GM04504 (cell line): ENCODE measurements at regions not wholly inside any gene's neighbourhood (a gene's known extent, or its start where the extent isn't known, plus 50 kb on each side); places are given as distances from the start of the nearest gene placed in this dataset.
"Not testable (repeated sequence)": the region's sequence is repeated elsewhere in the genome, so short reads cannot be mapped to it uniquely, and the experiment has no call there.

Experiments
- DNase-seq: peaks from one replicate; pipeline ENCODE4 v3.0.0-alpha.2; 2012; ENCODE audit warnings: low read depth

- no peak for DNase-seq
Measured at GRCh38 chr6:102902471-102902870, 1509.0 kb downstream of the GRIK2 start.

DNA sequence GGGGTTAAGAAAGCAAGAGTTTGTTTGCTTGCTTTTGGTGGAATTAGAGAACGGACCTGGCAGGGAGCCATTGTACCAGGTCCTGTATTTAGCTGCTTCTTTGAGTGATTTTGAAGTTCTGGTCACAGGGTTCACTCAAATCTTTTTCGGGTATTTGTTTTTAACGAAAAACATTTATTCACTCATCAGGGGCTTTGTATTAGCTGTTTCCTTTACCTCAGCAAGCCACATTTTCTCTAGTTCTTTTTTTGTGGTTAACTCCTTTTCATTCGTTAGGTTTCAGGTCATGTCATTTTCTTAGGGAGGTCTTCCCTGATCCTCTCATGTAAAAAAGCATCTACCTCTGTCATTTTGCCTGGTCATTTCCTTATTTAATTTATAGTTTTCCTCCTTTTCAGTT is 1502.2 kb downstream of the GRIK2 start:
- no peak for DNase-seq

- DNase-seq = no peak
Measured at GRCh38 chr6:102885165-102885564, 1491.7 kb downstream of the GRIK2 start.

GRCh38 chr6:102853249-102853955 is 1459.9 kb downstream of the GRIK2 start:
- no peak for DNase-seq

- no peak for DNase-seq
Measured at GRCh38 chr6:102848796-102849195, 1455.3 kb downstream of the GRIK2 start.

DNA sequence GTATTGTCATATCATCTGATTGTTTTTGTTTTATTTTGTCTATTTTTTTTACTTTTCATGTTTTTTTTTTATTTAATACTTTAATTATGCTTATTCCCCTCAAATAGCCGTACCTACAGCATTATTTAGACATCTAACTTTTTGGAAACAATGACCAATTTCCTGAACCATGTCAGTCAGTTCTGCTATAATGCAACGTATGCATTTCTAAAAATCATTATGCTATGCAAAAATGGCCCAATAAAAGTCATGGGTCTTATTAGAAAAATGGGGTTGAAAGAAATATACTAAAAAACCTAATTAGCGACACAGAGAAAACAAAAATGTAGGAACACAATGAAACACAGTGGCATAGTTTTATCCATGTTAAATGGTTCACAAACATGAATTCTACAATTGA is 1454.7 kb downstream of the GRIK2 start:
- no peak for DNase-seq

DNA sequence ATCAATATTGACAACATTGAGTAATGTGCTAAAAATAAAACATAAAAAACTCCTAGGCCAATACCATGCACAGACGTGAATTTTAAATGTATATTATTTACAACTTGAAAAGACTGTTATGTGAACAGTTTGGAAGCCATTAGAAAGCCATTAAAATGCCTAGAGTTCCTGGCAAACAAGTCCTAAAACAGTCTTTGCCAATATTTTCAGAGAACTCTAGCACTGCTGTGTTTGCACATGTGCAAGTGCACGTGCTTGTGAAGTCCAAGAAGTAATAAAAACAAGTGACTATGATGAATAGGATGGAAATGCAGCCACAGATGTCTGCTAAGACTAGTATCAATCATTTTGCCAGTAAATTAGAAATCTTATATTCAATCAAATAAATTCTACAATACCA is 1447.6 kb downstream of the GRIK2 start:
- DNase-seq = no peak

DNA sequence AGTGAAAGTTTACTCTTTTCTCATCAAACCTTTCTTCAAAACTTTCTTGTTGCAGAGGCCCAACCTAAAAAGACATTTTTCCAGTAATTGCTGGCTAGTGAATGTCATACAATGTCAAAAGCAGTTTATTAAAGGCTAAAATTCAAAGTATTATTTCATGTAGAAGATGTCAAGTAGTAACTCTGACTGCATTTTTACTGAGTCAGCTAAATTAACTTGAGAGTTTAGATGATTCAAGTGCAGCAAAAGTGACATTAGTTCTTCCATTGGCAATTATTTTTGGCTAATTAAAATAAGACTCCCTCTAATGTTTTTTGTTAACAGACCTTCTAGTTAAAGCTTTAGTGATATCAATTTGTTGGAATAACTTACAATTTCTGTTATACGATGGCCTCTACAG is 1438.5 kb downstream of the GRIK2 start:
- no peak for DNase-seq

GRCh38 chr6:102820098-102820497 is 1426.6 kb downstream of the GRIK2 start:
- DNase-seq = no peak

GRCh38 chr6:102815207-102815606 is 1421.7 kb downstream of the GRIK2 start:
- DNase-seq = no peak

- DNase-seq = no peak
Measured at GRCh38 chr6:102813489-102814275, 1420.2 kb downstream of the GRIK2 start.

- DNase-seq = no peak
Measured at GRCh38 chr6:102812242-102812641, 1418.7 kb downstream of the GRIK2 start.

DNA sequence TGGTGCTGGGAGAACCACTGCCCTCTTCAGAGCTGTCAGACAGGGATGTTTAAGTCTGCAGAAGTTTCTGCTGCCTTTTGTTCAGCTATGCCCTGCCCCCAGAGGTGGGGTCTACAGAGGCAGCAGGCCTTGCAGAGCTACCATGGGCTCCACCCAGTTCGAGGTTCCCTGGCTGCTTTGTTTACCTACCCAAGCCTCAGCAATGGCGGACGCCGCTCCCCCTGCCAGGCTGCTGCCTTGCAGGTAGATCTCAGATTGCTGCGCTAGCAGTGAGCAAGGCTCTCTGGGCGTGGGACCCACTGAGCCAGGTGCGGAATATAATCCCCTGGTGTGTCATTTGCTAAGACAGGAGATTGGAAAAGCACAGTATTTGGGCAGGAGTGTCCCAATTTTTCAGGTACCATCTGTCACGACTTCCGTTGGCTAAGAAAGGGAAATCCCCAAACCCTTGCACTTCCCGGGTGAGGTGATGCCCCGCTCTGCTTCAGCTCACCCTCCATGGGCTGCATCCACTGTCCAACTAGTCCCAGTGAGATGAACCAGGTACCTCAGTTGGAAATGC is 1415.5 kb downstream of the GRIK2 start:
- DNase-seq = not testable (repeated sequence)

DNA sequence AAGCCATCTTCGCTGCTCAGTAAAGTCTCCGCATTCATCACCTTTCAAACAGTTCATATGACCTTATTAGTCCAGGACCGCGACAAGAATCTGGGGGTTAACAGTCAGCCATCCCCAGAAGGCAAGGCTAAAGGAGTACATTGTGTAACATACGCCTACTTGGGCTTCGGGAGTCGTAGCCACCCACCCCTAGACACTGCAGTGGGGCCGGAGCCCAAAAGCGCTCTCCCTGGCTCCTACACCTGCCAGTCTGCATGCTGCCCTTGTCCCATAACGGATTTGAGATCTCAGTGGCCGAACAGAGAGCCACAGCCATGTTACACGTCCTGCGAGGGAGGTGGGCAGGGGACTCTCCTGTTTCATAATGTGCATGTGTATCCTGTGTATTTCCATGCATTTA is 1405.5 kb downstream of the GRIK2 start:
- no peak for DNase-seq

GRCh38 chr6:102798636-102799035 is 1405.1 kb downstream of the GRIK2 start:
- no peak for DNase-seq

DNA sequence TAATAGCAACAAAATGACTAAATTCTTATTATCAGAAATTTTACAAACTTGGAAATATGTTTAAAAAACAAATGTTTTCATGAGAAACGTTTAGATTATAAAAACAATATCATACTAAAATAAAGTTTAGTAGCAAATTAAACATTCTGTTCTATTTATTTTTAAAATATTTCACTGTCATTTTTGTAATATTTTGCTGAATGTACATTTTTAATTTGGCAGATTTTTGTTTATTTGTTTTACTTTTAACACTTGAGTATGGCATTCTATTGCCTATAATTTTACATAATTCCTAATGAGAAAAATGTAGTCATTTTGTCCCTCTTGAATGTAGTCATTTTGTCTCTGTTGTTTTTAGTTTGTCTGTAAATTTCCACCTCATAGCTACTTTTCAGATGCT is 1400.2 kb downstream of the GRIK2 start:
- no peak for DNase-seq

- DNase-seq = no peak
Measured at GRCh38 chr6:102774326-102774725, 1380.8 kb downstream of the GRIK2 start.

GRCh38 chr6:102773636-102774035 is 1380.1 kb downstream of the GRIK2 start:
- DNase-seq = no peak

DNA sequence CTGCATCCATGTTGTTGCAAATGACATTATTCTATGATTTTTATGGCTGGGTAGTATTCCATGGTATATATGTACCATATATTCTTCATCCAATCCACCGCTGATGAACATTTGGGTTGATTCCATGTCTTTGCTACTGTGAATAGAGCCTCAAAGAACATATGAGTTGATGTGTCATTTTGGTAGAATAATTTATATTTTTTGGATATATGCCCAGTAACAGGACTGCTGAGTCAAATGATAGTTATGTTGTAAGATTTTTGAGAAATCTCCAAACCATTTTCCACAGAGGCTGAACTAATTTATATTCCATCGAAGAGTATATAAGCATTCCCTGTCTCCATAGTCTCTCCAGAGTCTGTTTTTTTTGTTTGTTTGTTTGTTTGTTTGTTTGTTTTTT is 1373.5 kb downstream of the GRIK2 start:
- DNase-seq = no peak

- no peak for DNase-seq
Measured at GRCh38 chr6:102764317-102764716, 1370.8 kb downstream of the GRIK2 start.

GRCh38 chr6:102763891-102764290 is 1370.4 kb downstream of the GRIK2 start:
- DNase-seq = no peak

- DNase-seq = no peak
Measured at GRCh38 chr6:102761872-102762271, 1368.4 kb downstream of the GRIK2 start.

DNA sequence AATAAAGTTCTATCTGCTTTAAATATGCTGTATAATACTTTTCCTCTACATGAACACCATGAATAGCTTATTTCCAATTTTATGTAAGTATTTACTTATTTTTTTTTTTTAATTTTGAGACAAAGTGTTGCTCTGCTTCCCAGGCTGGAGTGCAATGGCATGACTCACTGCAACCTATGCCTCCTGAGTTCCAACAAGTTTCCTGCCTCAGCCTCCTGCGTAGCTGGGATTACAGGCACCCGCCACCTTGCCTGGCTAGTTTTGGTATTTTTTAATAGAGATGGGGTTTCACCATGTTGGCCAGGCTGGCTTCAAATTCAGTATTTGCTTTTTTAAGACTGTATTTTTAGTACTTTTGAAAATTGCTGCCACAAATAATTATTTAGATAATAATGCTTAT is 1365.9 kb downstream of the GRIK2 start:
- no peak for DNase-seq
